ENCODE measurements at regions not wholly inside any gene's neighbourhood (a gene's known extent, or its start where the extent isn't known, plus 50 kb on each side); places are given as distances from the start of the nearest gene placed in this dataset.

GRCh38 chr15:87805117-87805820, 451.3 kb downstream of the NTRK3 start:
- Histone ChIP-seq H3K9me3 (ENCODE audit: control insufficient read depth, insufficient read depth, low read length) (no peaks in the 10 kb centered on the region), H3K36me3 (ENCODE audit: control insufficient read depth, insufficient read depth, low read length) (no peaks in the 10 kb centered on the region), H3K9ac (ENCODE audit: low read depth, low read length) (no peak overlapping the region), H3K27me3 (ENCODE audit: control insufficient read depth, insufficient read depth, low read length) (no peaks in the 10 kb centered on the region), H3K4me1 (ENCODE audit: control insufficient read depth, insufficient read depth, low read length) (no peaks in the 10 kb centered on the region), H3K4me3 (ENCODE audit: low read depth, low read length) (no peak overlapping the region)

- Histone ChIP-seq H3K27me3 (ENCODE audit: control insufficient read depth, insufficient read depth, low read length) (no peaks in the 10 kb centered on the region), H3K4me3 (ENCODE audit: low read depth, low read length) (no peak overlapping the region), H3K36me3 (ENCODE audit: control insufficient read depth, insufficient read depth, low read length) (no peaks in the 10 kb centered on the region), H3K4me1 (ENCODE audit: control insufficient read depth, insufficient read depth, low read length) (no peaks in the 10 kb centered on the region), H3K9me3 (ENCODE audit: control insufficient read depth, insufficient read depth, low read length) (no peaks in the 10 kb centered on the region), H3K9ac (ENCODE audit: low read depth, low read length) (no peak overlapping the region)
These were observed 452.1 kb downstream of the NTRK3 start for GRCh38 chr15:87804451-87804850.

GRCh38 chr15:87799838-87800237, 456.7 kb downstream of the NTRK3 start:
- Histone ChIP-seq H3K4me3 (ENCODE audit: low read depth, low read length) (no peak overlapping the region), H3K9ac (ENCODE audit: low read depth, low read length) (no peak overlapping the region), H3K27me3 (ENCODE audit: control insufficient read depth, insufficient read depth, low read length) (no peaks in the 10 kb centered on the region), H3K9me3 (ENCODE audit: control insufficient read depth, insufficient read depth, low read length) (no peaks in the 10 kb centered on the region), H3K36me3 (ENCODE audit: control insufficient read depth, insufficient read depth, low read length) (no peaks in the 10 kb centered on the region), H3K4me1 (ENCODE audit: control insufficient read depth, insufficient read depth, low read length) (no peaks in the 10 kb centered on the region)

GRCh38 chr15:87799428-87799827, 457.1 kb downstream of the NTRK3 start:
- Histone ChIP-seq H3K36me3 (ENCODE audit: control insufficient read depth, insufficient read depth, low read length) (no peaks in the 10 kb centered on the region), H3K27me3 (ENCODE audit: control insufficient read depth, insufficient read depth, low read length) (no peaks in the 10 kb centered on the region), H3K4me3 (ENCODE audit: low read depth, low read length) (no peak overlapping the region), H3K4me1 (ENCODE audit: control insufficient read depth, insufficient read depth, low read length) (no peaks in the 10 kb centered on the region), H3K9me3 (ENCODE audit: control insufficient read depth, insufficient read depth, low read length) (no peaks in the 10 kb centered on the region), H3K9ac (ENCODE audit: low read depth, low read length) (no peak overlapping the region)

GRCh38 chr15:87793725-87794124, 462.8 kb downstream of the NTRK3 start:
- Histone ChIP-seq H3K4me3 (ENCODE audit: low read depth, low read length) (no peak overlapping the region), H3K36me3 (ENCODE audit: control insufficient read depth, insufficient read depth, low read length) (no peaks in the 10 kb centered on the region), H3K4me1 (ENCODE audit: control insufficient read depth, insufficient read depth, low read length) (no peaks in the 10 kb centered on the region), H3K27me3 (ENCODE audit: control insufficient read depth, insufficient read depth, low read length) (no peaks in the 10 kb centered on the region), H3K9ac (ENCODE audit: low read depth, low read length) (no peak overlapping the region), H3K9me3 (ENCODE audit: control insufficient read depth, insufficient read depth, low read length) (no peaks in the 10 kb centered on the region)

GRCh38 chr15:87792250-87793040, 464.1 kb downstream of the NTRK3 start:
- no peaks in the 10 kb centered on the region for H3K36me3 ChIP-seq (ENCODE audit: control insufficient read depth, insufficient read depth, low read length)
- H3K4me1 ChIP-seq (ENCODE audit: control insufficient read depth, insufficient read depth, low read length): no peaks in the 10 kb centered on the region
- H3K4me3 ChIP-seq (ENCODE audit: low read depth, low read length): no peak overlapping the region
- no peak overlapping the region for H3K9ac ChIP-seq (ENCODE audit: low read depth, low read length)
- H3K27me3 ChIP-seq (ENCODE audit: control insufficient read depth, insufficient read depth, low read length): no peaks in the 10 kb centered on the region
- no peaks in the 10 kb centered on the region for H3K9me3 ChIP-seq (ENCODE audit: control insufficient read depth, insufficient read depth, low read length)

GRCh38 chr15:87781959-87782625, 474.4 kb downstream of the NTRK3 start:
- H3K9me3 ChIP-seq (ENCODE audit: control insufficient read depth, insufficient read depth, low read length): no peaks in the 10 kb centered on the region
- no peak overlapping the region for H3K4me3 ChIP-seq (ENCODE audit: low read depth, low read length)
- peaks cover 2% of the 10 kb centered on the region for H3K4me1 ChIP-seq (ENCODE audit: control insufficient read depth, insufficient read depth, low read length)
- H3K9ac ChIP-seq (ENCODE audit: low read depth, low read length): no peak overlapping the region
- H3K27me3 ChIP-seq (ENCODE audit: control insufficient read depth, insufficient read depth, low read length): no peaks in the 10 kb centered on the region
- H3K36me3 ChIP-seq (ENCODE audit: control insufficient read depth, insufficient read depth, low read length): no peaks in the 10 kb centered on the region

- Histone ChIP-seq H3K9me3 (ENCODE audit: control insufficient read depth, insufficient read depth, low read length) (no peaks in the 10 kb centered on the region), H3K9ac (ENCODE audit: low read depth, low read length) (no peak overlapping the region), H3K36me3 (ENCODE audit: control insufficient read depth, insufficient read depth, low read length) (no peaks in the 10 kb centered on the region), H3K4me3 (ENCODE audit: low read depth, low read length) (no peak overlapping the region), H3K4me1 (ENCODE audit: control insufficient read depth, insufficient read depth, low read length) (peaks cover 2% of the 10 kb centered on the region), H3K27me3 (ENCODE audit: control insufficient read depth, insufficient read depth, low read length) (no peaks in the 10 kb centered on the region)
These were observed 476.8 kb downstream of the NTRK3 start for GRCh38 chr15:87779746-87780145.

GRCh38 chr15:87778358-87778757, 478.2 kb downstream of the NTRK3 start:
- Histone ChIP-seq H3K9ac (ENCODE audit: low read depth, low read length) (no peak overlapping the region), H3K4me3 (ENCODE audit: low read depth, low read length) (no peak overlapping the region), H3K36me3 (ENCODE audit: control insufficient read depth, insufficient read depth, low read length) (no peaks in the 10 kb centered on the region), H3K27me3 (ENCODE audit: control insufficient read depth, insufficient read depth, low read length) (no peaks in the 10 kb centered on the region), H3K4me1 (ENCODE audit: control insufficient read depth, insufficient read depth, low read length) (no peaks in the 10 kb centered on the region), H3K9me3 (ENCODE audit: control insufficient read depth, insufficient read depth, low read length) (no peaks in the 10 kb centered on the region)

- H3K36me3 ChIP-seq (ENCODE audit: control insufficient read depth, insufficient read depth, low read length): no peaks in the 10 kb centered on the region
These were observed 479.4 kb downstream of the NTRK3 start for GRCh38 chr15:87777054-87777561.

GRCh38 chr15:87767516-87767915, 489.0 kb downstream of the NTRK3 start:
- Histone ChIP-seq H3K9ac (ENCODE audit: low read depth, low read length) (no peak overlapping the region), H3K4me1 (ENCODE audit: control insufficient read depth, insufficient read depth, low read length) (peaks cover 5% of the 10 kb centered on the region), H3K4me3 (ENCODE audit: low read depth, low read length) (no peak overlapping the region), H3K9me3 (ENCODE audit: control insufficient read depth, insufficient read depth, low read length) (no peaks in the 10 kb centered on the region), H3K36me3 (ENCODE audit: control insufficient read depth, insufficient read depth, low read length) (no peaks in the 10 kb centered on the region), H3K27me3 (ENCODE audit: control insufficient read depth, insufficient read depth, low read length) (no peaks in the 10 kb centered on the region)

More at GRCh38 chr15:87777054-87777561, 479.4 kb downstream of the NTRK3 start:
- H3K9ac ChIP-seq (ENCODE audit: low read depth, low read length): no peak overlapping the region
- no peaks in the 10 kb centered on the region for H3K9me3 ChIP-seq (ENCODE audit: control insufficient read depth, insufficient read depth, low read length)
- no peaks in the 10 kb centered on the region for H3K27me3 ChIP-seq (ENCODE audit: control insufficient read depth, insufficient read depth, low read length)
- no peak overlapping the region for H3K4me3 ChIP-seq (ENCODE audit: low read depth, low read length)
- no peaks in the 10 kb centered on the region for H3K4me1 ChIP-seq (ENCODE audit: control insufficient read depth, insufficient read depth, low read length)
